H9 (cell line): ENCODE measurements at regions not wholly inside any gene's neighbourhood (a gene's known extent, or its start where the extent isn't known, plus 50 kb on each side); places are given as distances from the start of the nearest gene placed in this dataset.

Experiments
- DNase-seq: peaks from one replicate; pipeline ENCODE4 v3.0.0-alpha.2; 2017
- H2AFZ ChIP-seq: one replicate; pipeline ENCODE4 v1.6.1; 2013; ENCODE audit warnings: mild to moderate bottlenecking, low read length, control low read depth, moderate library complexity
- H2AK5ac ChIP-seq: 2 replicates; pipeline ENCODE4 v1.6.1; 2013; ENCODE audit warnings: low read length, control low read depth, mixed read lengths; ENCODE audit not compliant: insufficient read length
- H2BK120ac ChIP-seq: one replicate; pipeline ENCODE4 v1.6.1; 2013; ENCODE audit warnings: low read depth, mild to moderate bottlenecking, low read length, control low read depth, inconsistent platforms; ENCODE audit not compliant: poor library complexity, severe bottlenecking
- H2BK12ac ChIP-seq: 2 replicates; pipeline ENCODE4 v1.6.1; 2013; ENCODE audit warnings: low read length, control low read depth, mixed read lengths, low read depth; ENCODE audit not compliant: insufficient read length
- H2BK15ac ChIP-seq: 2 replicates; pipeline ENCODE4 v1.6.1; 2013; ENCODE audit warnings: low read depth, low read length, control low read depth
- H2BK20ac ChIP-seq: one replicate; pipeline ENCODE4 v1.6.1; 2013; ENCODE audit warnings: low read depth, mild to moderate bottlenecking, low read length, control low read depth, inconsistent platforms; ENCODE audit not compliant: poor library complexity, severe bottlenecking
- H2BK5ac ChIP-seq: 2 replicates; pipeline ENCODE4 v1.6.1; 2013; ENCODE audit warnings: low read length, control low read depth, mixed read lengths; ENCODE audit not compliant: insufficient read length
- H3K14ac ChIP-seq: 2 replicates; pipeline ENCODE4 v1.6.1; 2013; ENCODE audit warnings: low read length, control low read depth; ENCODE audit not compliant: insufficient read depth
- H3K18ac ChIP-seq: 2 replicates; pipeline ENCODE4 v1.6.1; 2013; ENCODE audit warnings: low read depth, mild to moderate bottlenecking, mixed read lengths, low read length, control low read depth; ENCODE audit not compliant: insufficient read length
- H3K23ac ChIP-seq: 2 replicates; pipeline ENCODE4 v1.6.1; 2013; ENCODE audit warnings: low read length, control low read depth, mixed read lengths, low read depth; ENCODE audit not compliant: insufficient read length
- H3K23me2 ChIP-seq: 2 replicates; pipeline ENCODE4 v1.6.1; 2013; ENCODE audit warnings: low read depth, mild to moderate bottlenecking, mixed read lengths, low read length, control low read depth; ENCODE audit not compliant: insufficient read length, poor library complexity, severe bottlenecking
- H3K27ac ChIP-seq: 2 replicates; pipeline ENCODE4 v1.5.1; 2013; ENCODE audit warnings: low read length, control low read depth, mixed read lengths, low read depth; ENCODE audit not compliant: insufficient read length
- H3K27me3 ChIP-seq: 2 replicates; pipeline ENCODE4 v1.6.1; 2013; ENCODE audit warnings: low read length, control low read depth, inconsistent platforms; ENCODE audit not compliant: insufficient read depth
- H3K4ac ChIP-seq: 2 replicates; pipeline ENCODE4 v1.6.1; 2013; ENCODE audit warnings: low read depth, mild to moderate bottlenecking, control low read depth, inconsistent platforms, low read length, moderate library complexity
- H3K4me1 ChIP-seq: 2 replicates; pipeline ENCODE4 v1.6.1; 2013; ENCODE audit warnings: low read length, control low read depth, inconsistent platforms; ENCODE audit not compliant: insufficient read depth
- H3K4me2 ChIP-seq: 2 replicates; pipeline ENCODE4 v1.6.1; 2013; ENCODE audit warnings: low read length, control low read depth, mixed read lengths; ENCODE audit not compliant: insufficient read length, insufficient read depth
- H3K56ac ChIP-seq: 2 replicates; pipeline ENCODE4 v1.6.1; 2013; ENCODE audit warnings: low read depth, mild to moderate bottlenecking, mixed read lengths, low read length, control low read depth; ENCODE audit not compliant: insufficient read length
- H3K79me1 ChIP-seq: 2 replicates; pipeline ENCODE4 v1.6.1; 2013; ENCODE audit warnings: low read depth, mild to moderate bottlenecking, moderate library complexity, low read length, control low read depth, inconsistent platforms; ENCODE audit not compliant: insufficient read depth, poor library complexity, severe bottlenecking
- H3K79me2 ChIP-seq: 2 replicates; pipeline ENCODE4 v1.6.1; 2013; ENCODE audit warnings: low read length, control low read depth, inconsistent platforms; ENCODE audit not compliant: insufficient read depth
- H3K9ac ChIP-seq: 2 replicates; pipeline ENCODE4 v1.6.1; 2013; ENCODE audit warnings: low read length, control low read depth, mixed read lengths; ENCODE audit not compliant: insufficient read length; ENCODE audit errors: extremely low read depth
- H3K9me3 ChIP-seq: one replicate; pipeline ENCODE4 v1.6.1; 2013; ENCODE audit warnings: low read depth, low read length, inconsistent platforms; ENCODE audit not compliant: control insufficient read depth
- H3T11ph ChIP-seq: one replicate; pipeline ENCODE4 v1.6.1; 2013; ENCODE audit warnings: mild to moderate bottlenecking, low read length, control low read depth, inconsistent platforms
- H4K20me1 ChIP-seq: one replicate; pipeline ENCODE4 v1.6.1; 2013; ENCODE audit not compliant: control insufficient read depth, insufficient read length, insufficient read depth
- H4K5ac ChIP-seq: 2 replicates; pipeline ENCODE4 v1.6.1; 2013; ENCODE audit warnings: low read depth, mild to moderate bottlenecking, mixed read lengths, low read length, control low read depth; ENCODE audit not compliant: insufficient read length
- H4K8ac ChIP-seq: replicated peaks from 2 replicates; pipeline ENCODE4 v1.6.1; 2013; ENCODE audit warnings: low read length, control low read depth, mixed read lengths, low read depth; ENCODE audit not compliant: insufficient read length
- H4K91ac ChIP-seq: 2 replicates; pipeline ENCODE4 v1.6.1; 2013; ENCODE audit warnings: low read depth, mild to moderate bottlenecking, moderate library complexity, mixed read lengths, low read length, control low read depth; ENCODE audit not compliant: insufficient read length
- H3K27ac Mint-ChIP-seq, 3 experiments: 2 replicates in 2 of 3; 3 replicates in 1 of 3; pipeline ENCODE4 v1.8.0; 2020 to 2021; ENCODE audit warnings: mixed read lengths in 3 of 3, mild to moderate bottlenecking in 1 of 3, moderate library complexity in 1 of 3
- H3K27me3 Mint-ChIP-seq: 2 replicates; pipeline ENCODE4 v1.8.0; 2021; ENCODE audit warnings: low read depth, mild to moderate bottlenecking, moderate library complexity, mixed read lengths
- H3K36me3 Mint-ChIP-seq, 3 experiments: 2 replicates in 2 of 3; 3 replicates in 1 of 3; pipeline ENCODE4 v1.8.0; 2020 to 2021; ENCODE audit warnings: low read depth in 3 of 3, mixed read lengths in 3 of 3; ENCODE audit not compliant: insufficient read depth in 1 of 3
- H3K4me1 Mint-ChIP-seq, 2 experiments: 2 replicates each; pipeline ENCODE4 v1.8.0; 2020; ENCODE audit warnings: mixed read lengths in 2 of 2
- H3K4me3 Mint-ChIP-seq, 2 experiments: 2 replicates in 1 of 2; 3 replicates in 1 of 2; pipeline ENCODE4 v1.8.0; 2020 to 2021; ENCODE audit warnings: mild to moderate bottlenecking in 2 of 2, mixed read lengths in 2 of 2, moderate library complexity in 1 of 2
- H3K9me3 Mint-ChIP-seq, 2 experiments: 2 replicates in 1 of 2; 3 replicates in 1 of 2; pipeline ENCODE4 v1.8.0; 2020; ENCODE audit warnings: mild to moderate bottlenecking in 2 of 2, mixed read lengths in 2 of 2, moderate library complexity in 1 of 2
- CTCF ChIP-seq: fragments of 200-600 bp; sonication (generic); conservative IDR thresholded peaks from 3 replicates; pipeline ENCODE4 v1.8.0; 2021; ENCODE audit warnings: antibody characterized with exemption, mild to moderate bottlenecking
- WGBS: extraction: QIAGEN DNeasy Blood & Tissue Kit; methylation state at CpG from one replicate; pipeline ENCODE4 v1.1.7; 2013; ENCODE audit warnings: missing lambda C conversion rate, low lambda C conversion rate, mixed read lengths; ENCODE audit not compliant: insufficient read length; ENCODE audit errors: extremely low coverage; 5-methylcytosine and 5-hydroxymethylcytosine counted together

GRCh38 chr7:109996927-109997326 is 1094.0 kb upstream of the LRRN3 start:
- no peaks in the 10 kb centered on the region for H4K20me1 ChIP-seq
- no peak overlapping the region for H2BK20ac ChIP-seq
- H3T11ph ChIP-seq, result no peak overlapping the region
- H2BK120ac ChIP-seq, result no peak overlapping the region
- Mint-ChIP-seq H3K36me3 (no peaks in the 10 kb centered on the region), H3K4me3 (no peak overlapping the region), H3K27ac (no peak overlapping the region), H3K27me3 (no peaks in the 10 kb centered on the region), H3K9me3 (no peaks in the 10 kb centered on the region), H3K4me1 (no peaks in the 10 kb centered on the region)
- no peak overlapping the region for H2BK5ac ChIP-seq
- no peak overlapping the region for H3K4me2 ChIP-seq
- H2BK12ac ChIP-seq, result no peak overlapping the region
- no peak overlapping the region for H4K5ac ChIP-seq
- no peak overlapping the region for H2BK15ac ChIP-seq
- no peaks in the 10 kb centered on the region for H3K9me3 ChIP-seq
- no peak overlapping the region for H3K14ac ChIP-seq
- no peak overlapping the region for H4K8ac ChIP-seq
- H3K4ac ChIP-seq, result no peak overlapping the region
- H3K79me1 ChIP-seq, result no peaks in the 10 kb centered on the region
- no peak overlapping the region for H3K27ac ChIP-seq
- H3K18ac ChIP-seq, result no peak overlapping the region
- H4K91ac ChIP-seq, result no peak overlapping the region
- H3K4me1 ChIP-seq, result no peaks in the 10 kb centered on the region
- no peak for DNase-seq
- no peaks in the 10 kb centered on the region for H3K23me2 ChIP-seq
- no peak overlapping the region for H2AFZ ChIP-seq
- TF ChIP-seq CTCF, result no peak
- H3K9ac ChIP-seq, result no peak overlapping the region
- no peak overlapping the region for H2AK5ac ChIP-seq
- no peaks in the 10 kb centered on the region for H3K27me3 ChIP-seq
- no peak overlapping the region for H3K56ac ChIP-seq
- no peaks in the 10 kb centered on the region for H3K79me2 ChIP-seq
- no CpG with 5 or more reads among the region's 1 CpG for WGBS
- H3K23ac ChIP-seq, result no peak overlapping the region
